ENCODE measurements at regions not wholly inside any gene's neighbourhood (a gene's known extent, or its start where the extent isn't known, plus 50 kb on each side); places are given as distances from the start of the nearest gene placed in this dataset.

- no peak overlapping the region for H3K4me3 ChIP-seq (ENCODE audit: low read depth, low read length)
- no peak for TF ChIP-seq CTCF (conservative IDR thresholded peaks at IDR 0.05; ENCODE audit: low read depth, low read length)
- no peak for DNase-seq (ENCODE audit: low read depth)
Measured at GRCh38 chr3:117248153-117248552, 538.6 kb downstream of the TUSC7 start.

- H3K4me3 ChIP-seq (ENCODE audit: low read depth, low read length), result no peak overlapping the region
- TF ChIP-seq CTCF (conservative IDR thresholded peaks at IDR 0.05; ENCODE audit: low read depth, low read length), result no peak
- no peak for DNase-seq (ENCODE audit: low read depth)
Measured at GRCh38 chr3:117252208-117252607, 542.6 kb downstream of the TUSC7 start.

- DNase-seq (ENCODE audit: low read depth), result no peak
- H3K4me3 ChIP-seq (ENCODE audit: low read depth, low read length), result no peak overlapping the region
Measured at GRCh38 chr3:117252651-117253050, 543.1 kb downstream of the TUSC7 start.

GRCh38 chr3:117253636-117254035 lies 544.1 kb downstream of the TUSC7 start:
- H3K4me3 ChIP-seq (ENCODE audit: low read depth, low read length), result no peak overlapping the region
- DNase-seq (ENCODE audit: low read depth), result no peak
- no peak for TF ChIP-seq CTCF (conservative IDR thresholded peaks at IDR 0.05; ENCODE audit: low read depth, low read length)

More at GRCh38 chr3:117252651-117253050, 543.1 kb downstream of the TUSC7 start:
- no peak for TF ChIP-seq CTCF (conservative IDR thresholded peaks at IDR 0.05; ENCODE audit: low read depth, low read length)

- TF ChIP-seq CTCF (conservative IDR thresholded peaks at IDR 0.05; ENCODE audit: low read depth, low read length), result no peak
- H3K4me3 ChIP-seq (ENCODE audit: low read depth, low read length), result no peak overlapping the region
- no peak for DNase-seq (ENCODE audit: low read depth)
Measured at GRCh38 chr3:117254985-117255384, 545.4 kb downstream of the TUSC7 start.

GRCh38 chr3:117255736-117256135 lies 546.2 kb downstream of the TUSC7 start:
- no peak for TF ChIP-seq CTCF (conservative IDR thresholded peaks at IDR 0.05; ENCODE audit: low read depth, low read length)
- no peak overlapping the region for H3K4me3 ChIP-seq (ENCODE audit: low read depth, low read length)
- DNase-seq (ENCODE audit: low read depth), result no peak

- H3K4me3 ChIP-seq (ENCODE audit: low read depth, low read length), result no peak overlapping the region
- DNase-seq (ENCODE audit: low read depth), result no peak
- no peak for TF ChIP-seq CTCF (conservative IDR thresholded peaks at IDR 0.05; ENCODE audit: low read depth, low read length)
Measured at GRCh38 chr3:117261983-117262421, 552.4 kb downstream of the TUSC7 start.

Data from choroid plexus epithelial cell (primary cell).